ENCODE measurements at regions not wholly inside any gene's neighbourhood (a gene's known extent, or its start where the extent isn't known, plus 50 kb on each side); places are given as distances from the start of the nearest gene placed in this dataset.

DNA sequence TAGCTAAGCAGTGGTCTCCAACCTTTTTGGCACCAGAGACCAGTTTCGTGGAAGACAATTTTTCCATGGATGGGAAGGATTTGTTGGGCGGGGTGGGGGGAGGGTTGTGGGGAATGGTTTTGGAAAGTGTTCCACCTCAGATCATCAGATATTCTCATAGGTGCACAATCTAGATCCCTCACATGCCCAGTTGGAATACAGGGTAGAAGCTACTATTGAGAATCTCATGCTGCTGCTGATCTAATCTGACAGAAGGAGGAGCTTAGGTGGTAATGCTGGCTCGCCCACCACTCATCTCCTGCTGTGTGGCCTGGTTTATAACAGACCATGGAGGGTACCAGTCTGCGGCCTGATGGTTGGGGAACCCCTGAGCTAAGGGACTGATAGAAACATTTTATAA, 662.7 kb upstream of the RGMB start:
- H3K4me1 Mint-ChIP-seq (ENCODE audit: low read depth), result peaks cover 60% of the 10 kb centered on the region
- H3K36me3 Mint-ChIP-seq (ENCODE audit: low read depth), result peaks cover 16% of the 10 kb centered on the region
- H3K27ac Mint-ChIP-seq, result peak overlapping the region; percentile 93
- H3K9me3 Mint-ChIP-seq, result no peaks in the 10 kb centered on the region
- H3K27me3 Mint-ChIP-seq (ENCODE audit: insufficient read depth), result peaks cover 2% of the 10 kb centered on the region; the same call in 1 of the 2 replicates
- no peak for TF ChIP-seq CTCF (IDR thresholded peaks at IDR 0.05)
- no peak for DNase-seq
- H3K4me3 Mint-ChIP-seq, result peak overlapping the region; percentile 88; the same call in 1 of the 2 replicates

- peak; percentile 33 for DNase-seq
- Mint-ChIP-seq H3K4me1 (ENCODE audit: low read depth) (peaks cover 52% of the 10 kb centered on the region), H3K4me3 (no peak overlapping the region), H3K9me3 (peaks cover 4% of the 10 kb centered on the region; the same call in 1 of the 2 replicates), H3K27ac (no peak overlapping the region), H3K27me3 (ENCODE audit: insufficient read depth) (peaks cover 2% of the 10 kb centered on the region; the same call in 1 of the 2 replicates), H3K36me3 (ENCODE audit: low read depth) (peaks cover 9% of the 10 kb centered on the region)
- TF ChIP-seq CTCF (IDR thresholded peaks at IDR 0.05), result peak; percentile 75
These were observed 661.8 kb upstream of the RGMB start for GRCh38 chr5:98111686-98112085.

DNA sequence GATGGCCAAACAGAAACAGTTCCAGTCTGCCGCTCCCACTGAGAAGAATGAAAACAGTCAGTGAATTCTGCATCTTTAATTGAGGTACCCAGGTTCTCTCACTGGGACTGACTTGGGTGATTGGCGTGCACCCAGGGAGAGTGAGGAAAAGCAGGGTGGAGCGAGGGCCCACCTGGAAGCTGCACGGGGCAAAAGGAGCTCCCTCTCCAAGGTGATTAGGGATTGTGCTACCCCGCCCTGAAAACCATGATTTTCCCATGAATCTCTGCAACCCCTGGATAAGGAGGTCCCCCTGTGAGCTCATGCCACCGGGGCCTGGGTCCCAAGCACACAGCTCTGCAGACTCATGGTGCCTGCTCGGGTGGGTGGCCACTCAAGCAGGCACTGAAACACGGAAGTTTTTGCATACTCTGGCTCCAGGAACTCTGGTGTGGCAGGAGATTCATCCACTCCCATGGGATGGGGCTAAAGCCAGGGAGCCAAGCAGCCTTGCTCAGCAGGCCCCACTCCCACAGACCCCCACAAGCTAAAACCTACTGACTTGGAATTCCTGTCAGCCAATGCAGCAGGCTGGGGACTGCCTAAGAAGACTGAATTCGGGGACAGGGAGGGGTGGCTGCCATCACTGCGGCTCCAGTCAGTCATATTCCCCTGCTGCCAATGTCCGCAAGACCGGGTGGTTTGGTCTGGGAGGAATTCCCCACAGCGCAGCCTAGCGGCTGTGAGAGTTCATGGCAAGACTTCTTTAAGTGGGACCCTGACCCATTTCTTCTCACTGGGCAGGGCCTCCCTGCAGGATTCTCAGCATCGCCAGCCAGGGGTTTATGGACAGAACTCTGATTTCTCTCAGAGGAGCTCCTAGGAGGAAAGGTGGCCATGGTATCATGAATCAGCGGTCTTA, 652.2 kb upstream of the RGMB start:
- no peak overlapping the region for H3K4me3 Mint-ChIP-seq
- H3K36me3 Mint-ChIP-seq (ENCODE audit: low read depth), result peaks cover 4% of the 10 kb centered on the region; the same call in 1 of the 2 replicates
- no peak for TF ChIP-seq CTCF (IDR thresholded peaks at IDR 0.05)
- no peak overlapping the region for H3K27ac Mint-ChIP-seq
- H3K9me3 Mint-ChIP-seq, result no peaks in the 10 kb centered on the region
- peaks cover 23% of the 10 kb centered on the region for H3K4me1 Mint-ChIP-seq (ENCODE audit: low read depth)
- DNase-seq, result no peak
- no peaks in the 10 kb centered on the region; the same call in 1 of the 2 replicates for H3K27me3 Mint-ChIP-seq (ENCODE audit: insufficient read depth)

DNA sequence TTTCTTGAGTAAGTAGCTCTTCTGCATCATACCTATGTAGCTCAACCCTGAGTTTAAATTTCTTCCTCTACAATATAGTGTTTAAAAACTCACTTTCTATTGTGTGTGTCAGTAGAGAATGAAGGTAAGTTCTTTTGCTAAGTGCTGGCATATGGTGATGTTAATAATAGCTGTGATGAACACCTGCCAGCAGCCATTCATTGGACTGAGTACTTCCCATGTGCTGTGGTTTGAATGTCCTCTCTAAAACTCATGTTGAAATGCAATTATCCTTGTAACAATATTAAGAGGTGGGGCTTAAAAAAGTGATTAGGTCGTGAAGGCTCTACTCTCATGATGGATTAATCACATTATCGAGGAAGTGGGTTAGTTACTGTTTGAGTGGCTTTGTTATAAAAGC, 645.2 kb upstream of the RGMB start:
- no peak for TF ChIP-seq CTCF (IDR thresholded peaks at IDR 0.05)
- Mint-ChIP-seq H3K27me3 (ENCODE audit: insufficient read depth) (no peaks in the 10 kb centered on the region), H3K9me3 (no peaks in the 10 kb centered on the region), H3K4me3 (no peak overlapping the region), H3K4me1 (ENCODE audit: low read depth) (peaks cover 13% of the 10 kb centered on the region), H3K27ac (no peak overlapping the region), H3K36me3 (ENCODE audit: low read depth) (peaks cover 7% of the 10 kb centered on the region; the same call in 1 of the 2 replicates)
- no peak for DNase-seq

DNA sequence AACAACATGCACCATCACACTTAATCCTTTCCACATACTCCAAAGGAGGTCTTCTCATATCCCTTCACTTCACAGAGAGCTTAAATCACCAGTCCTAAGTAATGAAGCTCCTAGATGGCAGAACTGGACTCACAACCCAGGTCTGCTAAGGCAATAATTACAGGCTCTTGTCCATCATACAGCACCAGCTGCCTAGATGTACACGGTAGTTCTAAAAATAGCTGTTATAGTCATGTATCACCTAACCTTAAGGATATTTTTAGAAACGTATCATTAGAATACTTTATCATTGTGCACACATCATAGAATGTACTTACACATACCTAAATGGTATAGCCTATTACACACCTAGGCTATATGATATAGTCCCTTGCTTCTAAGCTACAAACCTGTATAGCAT, 644.6 kb upstream of the RGMB start:
- no peak overlapping the region for H3K4me3 Mint-ChIP-seq
- no peak for TF ChIP-seq CTCF (IDR thresholded peaks at IDR 0.05)
- peaks cover 7% of the 10 kb centered on the region; the same call in 1 of the 2 replicates for H3K36me3 Mint-ChIP-seq (ENCODE audit: low read depth)
- no peak for DNase-seq
- H3K27me3 Mint-ChIP-seq (ENCODE audit: insufficient read depth), result no peaks in the 10 kb centered on the region
- H3K9me3 Mint-ChIP-seq, result no peaks in the 10 kb centered on the region
- H3K27ac Mint-ChIP-seq, result no peak overlapping the region
- H3K4me1 Mint-ChIP-seq (ENCODE audit: low read depth), result peaks cover 8% of the 10 kb centered on the region; the same call in 1 of the 2 replicates

All from HFFc6 (cell line).